SU-DHL-6 (cell line): ENCODE measurements at regions not wholly inside any gene's neighbourhood (a gene's known extent, or its start where the extent isn't known, plus 50 kb on each side); places are given as distances from the start of the nearest gene placed in this dataset.

Experiments
- CTCF ChIP-seq: fragments of 200-600 bp; sonication (generic); IDR thresholded peaks from one replicate; pipeline ENCODE4 v1.5.1; 2017; ENCODE audit warnings: antibody characterized with exemption, mild to moderate bottlenecking, low read length, moderate library complexity; ENCODE audit not compliant: insufficient read depth, poor library complexity, severe bottlenecking
- EZH2phosphoT487 ChIP-seq: fragments of 200-600 bp; sonication (generic), shearing (Covaris generic); conservative IDR thresholded peaks from 2 replicates; pipeline ENCODE4 v1.6.1; 2018; ENCODE audit warnings: mild to moderate bottlenecking, antibody characterized with exemption, low read length, moderate library complexity, mixed read lengths

DNA sequence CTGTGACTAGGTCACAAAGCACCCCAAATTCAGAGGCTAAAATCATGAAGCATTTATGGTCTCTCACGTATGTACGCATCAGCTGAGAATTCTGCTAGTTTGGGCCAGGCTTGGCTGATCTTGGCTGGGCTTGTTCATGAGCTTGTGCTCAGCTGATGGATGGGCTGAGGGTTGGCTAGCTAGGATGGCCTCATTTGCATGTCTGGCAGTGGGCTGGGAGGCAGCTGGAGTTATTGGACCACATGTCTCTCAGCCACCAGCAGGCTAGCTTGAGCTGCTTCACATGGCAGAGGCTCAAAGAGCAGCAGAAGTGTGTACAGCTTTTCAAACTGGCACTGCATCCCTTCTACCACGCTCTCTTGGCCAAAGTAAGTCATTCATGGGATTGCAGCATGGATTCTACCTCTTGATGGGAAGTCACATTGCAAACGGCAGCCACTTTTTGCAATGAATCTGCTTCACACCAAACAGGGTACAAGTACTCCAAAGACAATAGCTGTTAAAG lies 770.3 kb downstream of the TYW1 start:
- TF ChIP-seq CTCF (no peak), EZH2phosphoT487 (no peak)
